Karpas-422 (cell line): ENCODE measurements at regions not wholly inside any gene's neighbourhood (a gene's known extent, or its start where the extent isn't known, plus 50 kb on each side); places are given as distances from the start of the nearest gene placed in this dataset.
"Not testable (repeated sequence)": the region's sequence is repeated elsewhere in the genome, so short reads cannot be mapped to it uniquely, and the experiment has no call there.

Experiments
- DNase-seq: peaks from one replicate; pipeline ENCODE4 v3.0.0-alpha.2; 2015
- H2AFZ ChIP-seq: fragments of 200-600 bp; sonication (generic); 2 replicates; pipeline ENCODE4 v1.6.1; 2014; ENCODE audit warnings: antibody characterized with exemption, low read length, mixed read lengths
- H3K27ac ChIP-seq: fragments of 200-600 bp; sonication (generic); 2 replicates; pipeline ENCODE4 v1.5.1; 2014; ENCODE audit warnings: mild to moderate bottlenecking, low read length, moderate library complexity
- H3K27me3 ChIP-seq: fragments of 200-600 bp; sonication (generic); 2 replicates; pipeline ENCODE4 v1.6.1; 2014; ENCODE audit warnings: low read length, mixed read lengths
- H3K36me3 ChIP-seq: fragments of 200-600 bp; sonication (generic); 2 replicates; pipeline ENCODE4 v1.6.1; 2014; ENCODE audit warnings: low read length, mixed read lengths; ENCODE audit not compliant: insufficient read depth
- H3K4me1 ChIP-seq: fragments of 200-600 bp; sonication (generic); 2 replicates; pipeline ENCODE4 v1.6.1; 2014; ENCODE audit warnings: mild to moderate bottlenecking, low read length, mixed read lengths
- H3K4me2 ChIP-seq: fragments of 200-600 bp; sonication (generic); 2 replicates; pipeline ENCODE4 v1.6.1; 2014; ENCODE audit warnings: low read length, low read depth, mild to moderate bottlenecking; ENCODE audit not compliant: poor library complexity, severe bottlenecking
- H3K4me3 ChIP-seq: fragments of 200-600 bp; sonication (generic); 2 replicates; pipeline ENCODE4 v1.5.1; 2014; ENCODE audit warnings: mild to moderate bottlenecking, antibody characterized with exemption, low read length, mixed read lengths
- H3K79me2 ChIP-seq: fragments of 200-600 bp; sonication (generic); 2 replicates; pipeline ENCODE4 v1.6.1; 2014; ENCODE audit warnings: mild to moderate bottlenecking, low read length, mixed read lengths
- H3K9ac ChIP-seq: fragments of 200-600 bp; sonication (generic); 2 replicates; pipeline ENCODE4 v1.6.0; 2014; ENCODE audit warnings: low read length
- H3K9me2 ChIP-seq: fragments of 200-600 bp; sonication (generic), shearing (Covaris generic); replicated peaks from 2 replicates; pipeline ENCODE4 v1.6.0; 2014; ENCODE audit warnings: mild to moderate bottlenecking, low read length, moderate library complexity; ENCODE audit not compliant: insufficient read depth
- H3K9me3 ChIP-seq: fragments of 300-700, 200-600 bp; sonication (generic); 2 replicates; pipeline ENCODE4 v1.6.1; 2014; ENCODE audit warnings: low read length, mixed read lengths
- H4K20me1 ChIP-seq: fragments of 200-600 bp; sonication (generic); 2 replicates; pipeline ENCODE4 v1.6.1; 2014; ENCODE audit warnings: mild to moderate bottlenecking, antibody characterized with exemption, low read length, low read depth; ENCODE audit not compliant: insufficient read depth

- no peaks in the 10 kb centered on the region for H3K4me1 ChIP-seq
- H3K79me2 ChIP-seq: no peaks in the 10 kb centered on the region
- H3K27ac ChIP-seq: no peak overlapping the region
- H3K9ac ChIP-seq: no peak overlapping the region
- H4K20me1 ChIP-seq: no peaks in the 10 kb centered on the region
- no peak overlapping the region for H3K4me2 ChIP-seq
- H3K9me2 ChIP-seq: no peaks in the 10 kb centered on the region; the same call in 1 of the 2 replicates
- no peak for DNase-seq
- H3K9me3 ChIP-seq: no peaks in the 10 kb centered on the region
- no peaks in the 10 kb centered on the region for H3K36me3 ChIP-seq
- peaks cover 3% of the 10 kb centered on the region; the same call in 1 of the 2 replicates for H3K27me3 ChIP-seq
- no peak overlapping the region for H3K4me3 ChIP-seq
- H2AFZ ChIP-seq: no peak overlapping the region
Measured at GRCh38 chr2:2777213-2777612, 446.1 kb upstream of the MYT1L start.

- Histone ChIP-seq H3K9me2 (no peaks in the 10 kb centered on the region; the same call in 1 of the 2 replicates), H3K27me3 (0 out of 2 replicates have a peak, but pooled peaks cover 3% of the 10 kb centered on the region), H3K4me2 (no peak overlapping the region), H3K9me3 (no peaks in the 10 kb centered on the region), H3K36me3 (no peaks in the 10 kb centered on the region), H3K4me3 (no peak overlapping the region), H3K4me1 (no peaks in the 10 kb centered on the region), H2AFZ (no peak overlapping the region), H3K9ac (no peak overlapping the region), H4K20me1 (no peaks in the 10 kb centered on the region), H3K79me2 (no peaks in the 10 kb centered on the region), H3K27ac (no peak overlapping the region)
- DNase-seq: no peak
Measured at GRCh38 chr2:2775018-2775417, 443.9 kb upstream of the MYT1L start.

- no peak for DNase-seq
- H3K4me2 ChIP-seq: no peak overlapping the region
- no peaks in the 10 kb centered on the region for H3K79me2 ChIP-seq
- H3K36me3 ChIP-seq: no peaks in the 10 kb centered on the region
- no peak overlapping the region for H3K9ac ChIP-seq
- 0 out of 2 replicates have a peak, but pooled peaks cover 3% of the 10 kb centered on the region for H3K27me3 ChIP-seq
- no peaks in the 10 kb centered on the region; the same call in 1 of the 2 replicates for H3K9me2 ChIP-seq
- H3K4me1 ChIP-seq: no peaks in the 10 kb centered on the region
- H3K9me3 ChIP-seq: no peaks in the 10 kb centered on the region
- H2AFZ ChIP-seq: no peak overlapping the region
- H3K27ac ChIP-seq: no peak overlapping the region
- no peak overlapping the region for H3K4me3 ChIP-seq
- no peaks in the 10 kb centered on the region for H4K20me1 ChIP-seq
Measured at GRCh38 chr2:2773692-2774091, 442.6 kb upstream of the MYT1L start.

DNA sequence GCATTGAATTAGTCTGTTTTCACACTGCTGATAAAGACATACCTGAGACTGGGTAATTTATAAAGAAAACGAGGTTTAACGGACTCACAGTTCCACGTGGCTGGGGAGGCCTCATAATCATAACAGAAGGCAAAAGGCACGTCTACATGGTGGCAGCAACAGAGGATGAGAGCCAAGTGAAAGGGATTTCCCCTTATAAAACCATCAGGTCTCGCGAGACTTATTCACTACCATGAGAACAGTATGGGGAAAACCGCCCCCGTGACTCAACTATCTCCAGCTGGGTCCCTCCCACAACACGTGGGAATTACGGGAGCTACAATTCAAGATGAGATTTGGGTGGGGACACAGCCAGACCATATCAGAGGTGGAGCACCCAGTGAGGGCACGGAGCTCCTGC, 442.0 kb upstream of the MYT1L start:
- not testable (repeated sequence) for H3K9ac ChIP-seq, H2AFZ ChIP-seq, H3K4me1 ChIP-seq, DNase-seq, H3K79me2 ChIP-seq, H3K9me3 ChIP-seq, H4K20me1 ChIP-seq, H3K4me2 ChIP-seq, H3K9me2 ChIP-seq, H3K27me3 ChIP-seq, H3K4me3 ChIP-seq, H3K36me3 ChIP-seq, H3K27ac ChIP-seq

- Histone ChIP-seq H3K4me3 (no peak overlapping the region), H3K9ac (no peak overlapping the region), H4K20me1 (no peaks in the 10 kb centered on the region), H2AFZ (no peak overlapping the region), H3K27ac (no peak overlapping the region), H3K4me2 (no peak overlapping the region), H3K27me3 (0 out of 2 replicates have a peak, but pooled peaks cover 3% of the 10 kb centered on the region), H3K9me3 (no peaks in the 10 kb centered on the region), H3K36me3 (no peaks in the 10 kb centered on the region), H3K79me2 (no peaks in the 10 kb centered on the region), H3K9me2 (no peaks in the 10 kb centered on the region; the same call in 1 of the 2 replicates), H3K4me1 (no peaks in the 10 kb centered on the region)
- DNase-seq: no peak
Measured at GRCh38 chr2:2771721-2772411, 440.8 kb upstream of the MYT1L start.

- H3K36me3 ChIP-seq: no peaks in the 10 kb centered on the region
- H3K4me2 ChIP-seq: no peak overlapping the region
- no peak overlapping the region for H2AFZ ChIP-seq
- no peak for DNase-seq
- H3K4me3 ChIP-seq: no peak overlapping the region
- H3K9ac ChIP-seq: no peak overlapping the region
- no peaks in the 10 kb centered on the region for H3K9me2 ChIP-seq
- no peaks in the 10 kb centered on the region for H4K20me1 ChIP-seq
- H3K9me3 ChIP-seq: no peaks in the 10 kb centered on the region
- no peaks in the 10 kb centered on the region for H3K4me1 ChIP-seq
- no peak overlapping the region for H3K27ac ChIP-seq
- H3K79me2 ChIP-seq: no peaks in the 10 kb centered on the region
- H3K27me3 ChIP-seq: no peaks in the 10 kb centered on the region
Measured at GRCh38 chr2:2769481-2770431, 438.7 kb upstream of the MYT1L start.

DNA sequence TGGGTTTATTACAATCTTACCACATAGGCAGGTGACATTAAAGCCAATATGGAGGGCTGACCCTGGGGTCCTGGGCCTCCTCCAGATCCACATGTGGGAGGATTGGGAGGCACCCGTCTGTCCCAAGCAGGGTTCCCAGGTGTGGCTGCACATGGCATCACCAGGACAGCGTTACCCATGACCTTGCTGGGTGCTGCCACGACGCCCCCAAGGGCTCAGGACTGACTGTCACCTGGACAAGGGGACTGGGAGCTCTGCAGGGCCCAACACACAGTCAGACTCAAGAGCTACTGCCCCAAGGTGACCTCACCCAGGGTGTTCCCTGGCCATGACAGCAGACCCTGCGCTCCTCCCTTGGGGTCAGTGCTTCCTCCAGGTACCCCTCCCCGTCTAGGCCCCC, 437.4 kb upstream of the MYT1L start:
- Histone ChIP-seq H3K27ac (no peak overlapping the region), H3K9me2 (no peaks in the 10 kb centered on the region), H3K79me2 (no peaks in the 10 kb centered on the region), H3K4me2 (no peak overlapping the region), H4K20me1 (no peaks in the 10 kb centered on the region), H3K9ac (no peak overlapping the region), H3K27me3 (no peaks in the 10 kb centered on the region), H3K36me3 (no peaks in the 10 kb centered on the region), H3K9me3 (no peaks in the 10 kb centered on the region), H3K4me1 (no peaks in the 10 kb centered on the region), H2AFZ (no peak overlapping the region), H3K4me3 (no peak overlapping the region)
- no peak for DNase-seq

DNA sequence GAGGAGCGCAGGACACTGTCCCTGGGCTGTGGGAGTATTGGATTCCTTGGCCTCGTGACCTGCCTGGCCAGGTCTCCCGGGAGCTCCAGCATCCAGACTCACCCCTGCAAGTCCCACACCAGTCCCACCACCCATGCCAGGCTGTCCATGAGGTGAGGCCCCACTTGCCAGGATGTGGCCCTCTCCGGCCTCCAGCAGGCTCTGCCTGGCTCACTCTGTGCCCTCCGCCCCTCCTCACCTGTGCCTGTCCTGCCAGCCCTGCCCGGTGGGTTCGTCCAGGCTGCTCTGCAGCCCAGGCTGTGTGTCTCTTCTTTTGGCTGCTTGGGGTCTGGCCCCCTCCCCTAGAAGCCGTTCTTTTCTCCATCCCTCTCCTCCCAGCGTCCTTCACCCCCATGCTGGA, 436.8 kb upstream of the MYT1L start:
- no peaks in the 10 kb centered on the region for H3K9me2 ChIP-seq

More for the DNA sequence above, 436.8 kb upstream of the MYT1L start:
- Histone ChIP-seq H3K4me2 (no peak overlapping the region), H3K9ac (no peak overlapping the region), H3K27me3 (no peaks in the 10 kb centered on the region), H3K27ac (no peak overlapping the region), H3K36me3 (no peaks in the 10 kb centered on the region), H3K79me2 (no peaks in the 10 kb centered on the region), H3K4me1 (no peaks in the 10 kb centered on the region), H2AFZ (no peak overlapping the region), H3K4me3 (no peak overlapping the region), H3K9me3 (no peaks in the 10 kb centered on the region), H4K20me1 (no peaks in the 10 kb centered on the region)
- no peak for DNase-seq
